ENCODE measurements at regions not wholly inside any gene's neighbourhood (a gene's known extent, or its start where the extent isn't known, plus 50 kb on each side); places are given as distances from the start of the nearest gene placed in this dataset.

GRCh38 chr12:130093380-130093779, 68.9 kb upstream of the FZD10 start:
- TF ChIP-seq CTCF (IDR thresholded peaks at IDR 0.05; ENCODE audit: poor library complexity) (no peak), EZH2 (IDR thresholded peaks at IDR 0.05; ENCODE audit: borderline replicate concordance) (no peak)

Measured in hepatocyte (in vitro differentiated cells).